Right lobe of liver (tissue), 4 donors: ENCODE measurements at regions not wholly inside any gene's neighbourhood (a gene's known extent, or its start where the extent isn't known, plus 50 kb on each side); places are given as distances from the start of the nearest gene placed in this dataset.

Experiments
- POLR2A ChIP-seq: fragments of 450-650 bp; IDR thresholded peaks from one replicate; pipeline ENCODE4 v1.6.1; 2017; ENCODE audit warnings: antibody characterized with exemption, mild to moderate bottlenecking
- TF ChIP-seq, protein P1 (sequence below), 4 donors: fragments of 200-600 bp in 3 of 4; fragments of 450-650 bp in 1 of 4; IDR thresholded peaks; one replicate each; pipeline versions ENCODE4 v1.5.1 to v1.8.0; 2016 to 2022; ENCODE audit warnings: antibody characterized with exemption in 4 of 4, mild to moderate bottlenecking in 2 of 4
- donor health status: DM: no; HTN: no; CAD: no.
- donor health status: DM: no; HTN: no; CAD: no.
- donor health status: DM: no; HTN: yes; CAD: no.

DNA sequence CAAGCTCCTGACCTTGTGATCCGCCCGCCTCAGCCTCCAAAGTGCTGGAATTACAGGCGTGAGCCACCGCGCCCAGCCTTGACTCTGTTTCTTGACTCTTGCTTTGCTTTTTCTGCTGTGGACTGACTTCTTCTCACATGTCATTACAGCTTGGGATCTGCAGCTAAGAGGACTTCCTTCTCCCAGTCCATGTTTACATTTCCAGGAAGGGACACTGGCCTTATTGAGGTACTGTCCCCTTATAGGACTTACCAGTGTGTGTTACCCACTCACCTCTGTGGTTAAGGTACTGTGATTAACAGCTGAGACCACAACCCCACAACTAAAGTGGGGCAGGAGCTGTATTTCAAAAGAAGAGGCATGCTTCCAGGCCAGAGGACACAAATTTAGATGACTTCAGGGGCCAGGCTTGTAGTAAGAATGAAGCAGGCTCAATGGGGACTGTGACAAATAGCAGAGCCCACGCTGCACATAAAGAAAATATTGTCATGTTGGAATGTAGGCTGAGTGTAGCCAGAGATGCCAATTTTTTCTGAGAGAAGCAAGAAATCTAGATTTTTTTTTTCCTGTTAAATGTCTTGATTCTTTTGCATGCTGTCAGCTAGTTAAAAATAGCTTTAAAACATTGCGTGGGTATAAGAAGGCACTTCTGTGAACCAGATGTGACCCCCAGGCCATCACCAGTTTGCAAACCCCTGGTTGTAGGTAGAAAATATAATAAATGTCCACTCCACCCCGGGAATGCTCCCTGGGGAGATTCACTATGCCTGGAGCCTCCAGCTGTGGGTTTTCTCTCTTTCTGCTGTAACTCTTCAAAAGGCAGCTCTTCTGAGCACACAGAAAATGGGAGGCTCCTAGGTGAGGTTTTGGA lies 75.0 kb downstream of the PTPDC1 start:
- TF ChIP-seq, protein P1, sequence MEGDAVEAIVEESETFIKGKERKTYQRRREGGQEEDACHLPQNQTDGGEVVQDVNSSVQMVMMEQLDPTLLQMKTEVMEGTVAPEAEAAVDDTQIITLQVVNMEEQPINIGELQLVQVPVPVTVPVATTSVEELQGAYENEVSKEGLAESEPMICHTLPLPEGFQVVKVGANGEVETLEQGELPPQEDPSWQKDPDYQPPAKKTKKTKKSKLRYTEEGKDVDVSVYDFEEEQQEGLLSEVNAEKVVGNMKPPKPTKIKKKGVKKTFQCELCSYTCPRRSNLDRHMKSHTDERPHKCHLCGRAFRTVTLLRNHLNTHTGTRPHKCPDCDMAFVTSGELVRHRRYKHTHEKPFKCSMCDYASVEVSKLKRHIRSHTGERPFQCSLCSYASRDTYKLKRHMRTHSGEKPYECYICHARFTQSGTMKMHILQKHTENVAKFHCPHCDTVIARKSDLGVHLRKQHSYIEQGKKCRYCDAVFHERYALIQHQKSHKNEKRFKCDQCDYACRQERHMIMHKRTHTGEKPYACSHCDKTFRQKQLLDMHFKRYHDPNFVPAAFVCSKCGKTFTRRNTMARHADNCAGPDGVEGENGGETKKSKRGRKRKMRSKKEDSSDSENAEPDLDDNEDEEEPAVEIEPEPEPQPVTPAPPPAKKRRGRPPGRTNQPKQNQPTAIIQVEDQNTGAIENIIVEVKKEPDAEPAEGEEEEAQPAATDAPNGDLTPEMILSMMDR (IDR thresholded peaks at IDR 0.05) = no peak
- no peak for TF ChIP-seq POLR2A
